ENCODE measurements at regions not wholly inside any gene's neighbourhood (a gene's known extent, or its start where the extent isn't known, plus 50 kb on each side); places are given as distances from the start of the nearest gene placed in this dataset.

DNA sequence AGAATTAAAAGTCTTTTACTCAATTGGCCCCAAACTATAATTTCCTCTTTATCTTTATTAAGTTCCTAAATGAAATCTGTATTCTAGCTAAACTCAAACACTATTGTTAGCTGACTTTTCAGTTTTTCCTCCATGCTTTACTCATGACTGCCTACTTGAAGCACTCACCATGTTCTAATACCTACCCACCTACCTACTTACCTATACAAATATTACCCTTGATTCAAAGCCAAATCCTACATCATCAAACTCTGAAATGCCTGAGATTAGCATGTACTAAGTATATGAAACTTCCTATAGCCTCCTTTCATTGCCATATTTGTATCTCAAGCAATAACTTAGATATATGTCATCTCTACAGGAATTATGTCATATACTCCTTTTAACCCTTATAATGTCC is 259.7 kb downstream of the HDGFL1 start:
- no peak overlapping the region for H3K27ac ChIP-seq
- H3K4me1 ChIP-seq = peaks cover 0 to 3% (median 0%) of the 10 kb centered on the region in 4 donors
- intact Hi-C loops (cut with DNase I) = no loop called here
- no peaks in the 10 kb centered on the region for H3K36me3 ChIP-seq
- no peaks in the 10 kb centered on the region for H3K27me3 ChIP-seq
- no peak for TF ChIP-seq POLR2A (IDR thresholded peaks at IDR 0.05)
- TF ChIP-seq, protein P1, sequence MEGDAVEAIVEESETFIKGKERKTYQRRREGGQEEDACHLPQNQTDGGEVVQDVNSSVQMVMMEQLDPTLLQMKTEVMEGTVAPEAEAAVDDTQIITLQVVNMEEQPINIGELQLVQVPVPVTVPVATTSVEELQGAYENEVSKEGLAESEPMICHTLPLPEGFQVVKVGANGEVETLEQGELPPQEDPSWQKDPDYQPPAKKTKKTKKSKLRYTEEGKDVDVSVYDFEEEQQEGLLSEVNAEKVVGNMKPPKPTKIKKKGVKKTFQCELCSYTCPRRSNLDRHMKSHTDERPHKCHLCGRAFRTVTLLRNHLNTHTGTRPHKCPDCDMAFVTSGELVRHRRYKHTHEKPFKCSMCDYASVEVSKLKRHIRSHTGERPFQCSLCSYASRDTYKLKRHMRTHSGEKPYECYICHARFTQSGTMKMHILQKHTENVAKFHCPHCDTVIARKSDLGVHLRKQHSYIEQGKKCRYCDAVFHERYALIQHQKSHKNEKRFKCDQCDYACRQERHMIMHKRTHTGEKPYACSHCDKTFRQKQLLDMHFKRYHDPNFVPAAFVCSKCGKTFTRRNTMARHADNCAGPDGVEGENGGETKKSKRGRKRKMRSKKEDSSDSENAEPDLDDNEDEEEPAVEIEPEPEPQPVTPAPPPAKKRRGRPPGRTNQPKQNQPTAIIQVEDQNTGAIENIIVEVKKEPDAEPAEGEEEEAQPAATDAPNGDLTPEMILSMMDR (IDR thresholded peaks at IDR 0.05) = no peak
- DNase-seq = no peak
- H3K4me3 ChIP-seq = no peak overlapping the region
- H3K9me3 ChIP-seq = no peaks in the 10 kb centered on the region
- ATAC-seq = no peak

GRCh38 chr6:22830463-22830862 is 261.1 kb downstream of the HDGFL1 start:
- 45% methylated on average over 3 of the region's 3 CpGs for WGBS (ENCODE audit: insufficient coverage, low coverage, low lambda C conversion rate, missing lambda C conversion rate)
- no peaks in the 10 kb centered on the region for H3K9me3 ChIP-seq
- no peak overlapping the region for H3K27ac ChIP-seq
- H3K4me3 ChIP-seq = no peak overlapping the region
- no peak for ATAC-seq
- intact Hi-C loops (cut with DNase I) = no loop called here
- H3K36me3 ChIP-seq = no peaks in the 10 kb centered on the region
- no peaks in the 10 kb centered on the region for H3K27me3 ChIP-seq
- H3K4me1 ChIP-seq = peaks cover 0 to 3% (median 0%) of the 10 kb centered on the region in 4 donors
- TF ChIP-seq POLR2A (IDR thresholded peaks at IDR 0.05) = no peak
- TF ChIP-seq, protein P1 (IDR thresholded peaks at IDR 0.05) = no peak
- no peak for DNase-seq

GRCh38 chr6:22833191-22833590 is 263.8 kb downstream of the HDGFL1 start:
- H3K36me3 ChIP-seq = no peaks in the 10 kb centered on the region
- H3K9me3 ChIP-seq = no peaks in the 10 kb centered on the region
- peaks cover 0 to 3% (median 0%) of the 10 kb centered on the region in 4 donors for H3K4me1 ChIP-seq
- H3K27ac ChIP-seq = no peak overlapping the region
- no peaks in the 10 kb centered on the region for H3K27me3 ChIP-seq
- intact Hi-C loops (cut with DNase I) = no loop called here
- H3K4me3 ChIP-seq = no peak overlapping the region
- TF ChIP-seq, protein P1 (IDR thresholded peaks at IDR 0.05) = no peak
- DNase-seq (no peak), ATAC-seq (no peak)
- 21% methylated on average over 2 of the region's 3 CpGs for WGBS (ENCODE audit: insufficient coverage, low coverage, low lambda C conversion rate, missing lambda C conversion rate)

DNA sequence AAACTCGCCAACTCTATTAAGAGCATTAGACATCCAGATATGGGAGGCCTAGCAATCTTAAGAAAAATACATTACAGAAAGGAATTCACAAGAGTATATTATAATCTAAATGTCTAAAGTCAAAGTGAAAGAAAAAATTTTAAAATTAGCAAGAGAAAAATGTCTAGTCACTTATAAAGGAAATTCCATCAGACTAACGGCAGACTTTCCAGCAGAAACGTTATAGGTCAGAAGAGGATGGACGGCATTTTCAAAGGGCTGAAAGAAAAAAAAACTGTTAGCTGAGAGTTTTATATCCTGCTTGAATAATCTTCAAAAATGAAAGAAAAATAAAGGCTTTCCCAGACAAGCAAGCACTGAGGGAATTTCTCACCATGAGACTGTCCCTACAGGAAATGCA is 269.0 kb downstream of the HDGFL1 start:
- Histone ChIP-seq H3K4me3 (no peak overlapping the region), H3K4me1 (no peaks in the 10 kb centered on the region), H3K9me3 (no peaks in the 10 kb centered on the region), H3K36me3 (no peaks in the 10 kb centered on the region), H3K27me3 (no peaks in the 10 kb centered on the region), H3K27ac (no peak overlapping the region)
- ATAC-seq = no peak
- intact Hi-C loops (cut with DNase I) = no loop called here
- WGBS (ENCODE audit: insufficient coverage, low coverage, low lambda C conversion rate, missing lambda C conversion rate) = 74% methylated on average over 4 of the region's 4 CpGs
- TF ChIP-seq, protein P1 (IDR thresholded peaks at IDR 0.05) = no peak
- DNase-seq = no peak

DNA sequence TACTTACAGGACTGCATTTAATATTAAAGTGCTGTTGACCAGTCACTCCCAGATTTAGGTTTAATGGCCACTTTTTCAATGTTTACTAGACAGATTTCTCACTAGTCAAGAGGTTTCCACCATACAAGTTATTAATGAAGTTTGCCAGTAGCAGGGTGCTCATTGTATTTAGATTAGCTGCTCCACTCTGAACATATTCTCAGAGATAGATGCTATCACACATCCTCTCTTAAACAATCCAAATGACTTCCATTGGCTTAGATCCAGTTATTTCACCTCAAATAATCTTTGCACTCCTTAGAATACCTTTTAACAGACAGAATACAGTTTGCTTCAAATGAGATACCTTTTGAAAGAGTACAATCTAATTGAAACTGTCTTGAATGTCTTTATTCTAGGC is 276.1 kb downstream of the HDGFL1 start:
- ATAC-seq (no peak), DNase-seq (no peak)
- Histone ChIP-seq H3K4me1 (no peaks in the 10 kb centered on the region), H3K27ac (no peak overlapping the region), H3K9me3 (no peaks in the 10 kb centered on the region), H3K4me3 (no peak overlapping the region), H3K36me3 (no peaks in the 10 kb centered on the region), H3K27me3 (no peaks in the 10 kb centered on the region)
- TF ChIP-seq POLR2A (IDR thresholded peaks at IDR 0.05) = no peak
- TF ChIP-seq, protein P1 (IDR thresholded peaks at IDR 0.05) = no peak
- intact Hi-C loops (cut with DNase I) = no loop called here

Measured in right lobe of liver (tissue), 6 donors.